ENCODE measurements at regions not wholly inside any gene's neighbourhood (a gene's known extent, or its start where the extent isn't known, plus 50 kb on each side); places are given as distances from the start of the nearest gene placed in this dataset.

- TF ChIP-seq EZH2 (IDR thresholded peaks at IDR 0.05; ENCODE audit: borderline replicate concordance) (no peak), EZH2phosphoT487 (IDR thresholded peaks at IDR 0.05; ENCODE audit: low read depth, severe bottlenecking, unreplicated experiment) (no peak)
Observed at GRCh38 chr6:133034509-133035206, 206.5 kb upstream of the EYA4 start.
